K562 (cell line): ENCODE measurements at regions not wholly inside any gene's neighbourhood (a gene's known extent, or its start where the extent isn't known, plus 50 kb on each side); places are given as distances from the start of the nearest gene placed in this dataset.

ENCODE experiments used
- ATAC-seq: fragments of 200-7000 bp; cut with Tn5 transposase; 3 replicates; pipeline ENCODE4 v1.9.1; 2020; ENCODE audit warnings: moderate library complexity
- BruUV-seq: library from RNA; stranded (reverse); fragments of 400-500 nt; replicated peaks from 2 replicates; lab custom pipeline; 2021; lab: Mats Ljungman, UMichigan
- CTCF ChIA-PET: fragments of 300-600 bp; formaldehyde crosslinking; extraction: SDS; loops from one replicate; lab custom pipeline; 2021; ENCODE audit warnings: low intra/inter-chr PET ratio; lab: Yijun Ruan, JAX
- POLR2A ChIA-PET: fragments of 300-600, 350-650 bp; sonication (Branson Sonifier 250); formaldehyde crosslinking; extraction: SDS; loops from one replicate; lab custom pipeline; 2021; ENCODE audit warnings: antibody characterized with exemption, inconsistent platforms; lab: Yijun Ruan, JAX
- DNase-seq, 4 experiments: peaks; one replicate each; pipeline versions ENCODE4 v3.0.0 to v3.0.0-alpha.2; 2011 to 2018; ENCODE audit warnings: low spot score in 3 of 4, mixed read lengths in 3 of 4; ENCODE audit errors: extremely low read depth in 1 of 4
- FAIRE-seq: peaks from 2 replicates; lab custom pipeline; 2011; peaks lifted over from hg19 to GRCh38; lab: Jason Lieb, UNC
- H2AFZ ChIP-seq: 2 replicates; pipeline ENCODE4 v1.6.0; 2011; ENCODE audit warnings: low read depth, low read length, control low read depth, inconsistent platforms
- H3K27ac ChIP-seq: fragments of 200-600 bp; 3 replicates; pipeline ENCODE4 v1.8.0; 2011; ENCODE audit warnings: low read depth, mild to moderate bottlenecking, control low read depth, inconsistent platforms, low read length, moderate library complexity, mixed read lengths; ENCODE audit errors: extremely low read depth
- H3K27me3 ChIP-seq, 2 experiments: fragments of 300-600 bp in 1 of 2; 2 replicates in 1 of 2; 3 replicates in 1 of 2; pipeline versions ENCODE4 v1.6.0 to v1.8.0; 2011; ENCODE audit warnings: inconsistent platforms in 2 of 2, low read length in 2 of 2, mild to moderate bottlenecking in 1 of 2, mixed read lengths in 1 of 2, moderate library complexity in 1 of 2; ENCODE audit not compliant: control insufficient read depth in 2 of 2, insufficient read depth in 2 of 2
- H3K36me3 ChIP-seq: fragments of 300-600 bp; 3 replicates; pipeline ENCODE4 v1.8.0; 2011; ENCODE audit warnings: mild to moderate bottlenecking, low read length, inconsistent platforms; ENCODE audit not compliant: control insufficient read depth, insufficient read depth
- H3K4me1 ChIP-seq, 2 experiments: fragments of 200-600 bp in 1 of 2; replicated peaks in 1 of 2; 2 replicates in 1 of 2; 3 replicates in 1 of 2; pipeline versions ENCODE4 v1.5.1 to v1.8.0; 2011; ENCODE audit warnings: inconsistent platforms in 2 of 2, low read length in 2 of 2, mild to moderate bottlenecking in 1 of 2, mixed read lengths in 1 of 2, moderate library complexity in 1 of 2; ENCODE audit not compliant: control insufficient read depth in 2 of 2, insufficient read depth in 2 of 2
- H3K4me2 ChIP-seq: 2 replicates; pipeline ENCODE4 v1.6.1; 2011; ENCODE audit warnings: low read length, control low read depth, inconsistent platforms, mixed read lengths; ENCODE audit not compliant: insufficient read depth
- H3K4me3 ChIP-seq: fragments of 200-600 bp; sonication (generic), shearing (Covaris generic); 2 replicates; pipeline ENCODE4 v1.5.1; 2016; ENCODE audit warnings: control low read depth, inconsistent platforms
- H3K79me2 ChIP-seq: fragments of 200-600 bp; 3 replicates; pipeline ENCODE4 v1.8.0; 2011; ENCODE audit warnings: low read length, inconsistent platforms; ENCODE audit not compliant: control insufficient read depth, insufficient read depth
- H3K9ac ChIP-seq, 2 experiments: 2 replicates each; pipeline versions ENCODE4 v1.6.0 to v1.6.1; 2011; ENCODE audit warnings: low read depth in 2 of 2, low read length in 2 of 2, control low read depth in 1 of 2, inconsistent platforms in 1 of 2, mild to moderate bottlenecking in 1 of 2, mixed read lengths in 1 of 2; ENCODE audit not compliant: insufficient read depth in 1 of 2
- H3K9me1 ChIP-seq: one replicate; pipeline ENCODE4 v1.6.0; 2011; ENCODE audit warnings: inconsistent platforms, mild to moderate bottlenecking, low read length, moderate library complexity; ENCODE audit not compliant: control insufficient read depth, insufficient read depth
- H3K9me3 ChIP-seq: replicated peaks from 2 replicates; pipeline ENCODE4 v1.5.1; 2011; ENCODE audit warnings: low read depth, low read length, inconsistent platforms; ENCODE audit not compliant: control insufficient read depth, insufficient read depth
- H4K20me1 ChIP-seq: replicated peaks from 2 replicates; pipeline ENCODE4 v1.6.1; 2011; ENCODE audit warnings: low read length, inconsistent platforms, mixed read lengths; ENCODE audit not compliant: control insufficient read depth, insufficient read depth
- COPS2 ChIP-seq: fragments of 450-650 bp; conservative IDR thresholded peaks from 2 replicates; pipeline ENCODE4 v1.6.1; 2016; ENCODE audit warnings: mild to moderate bottlenecking, moderate library complexity
- ELF2 ChIP-seq: fragments of 250-450 bp; sonication (Bioruptor Pico); IDR thresholded peaks from 2 replicates; pipeline ENCODE4 v1.5.0; 2021; ENCODE audit warnings: mild to moderate bottlenecking
- HDAC1 ChIP-seq, 2 experiments: fragments of 450-650 bp; IDR thresholded peaks; 2 replicates each; pipeline ENCODE4 v1.6.1; 2016 to 2017; ENCODE audit warnings: inconsistent platforms in 1 of 2, mild to moderate bottlenecking in 1 of 2, moderate library complexity in 1 of 2
- JUND ChIP-seq, 2 experiments: IDR thresholded peaks; 2 replicates in 1 of 2; 3 replicates in 1 of 2; pipeline ENCODE4 v1.6.1; 2011; ENCODE audit warnings: borderline replicate concordance in 2 of 2, low read depth in 2 of 2, low read length in 2 of 2, improper control_type of control experiment in 1 of 2, missing biosample characterization in 1 of 2, missing genetic modification characterization in 1 of 2, missing genetic modification reagents in 1 of 2
- MEIS2 ChIP-seq: fragments of 450-650 bp; IDR thresholded peaks from 2 replicates; pipeline ENCODE4 v1.6.1; 2014; ENCODE audit warnings: mild to moderate bottlenecking; ENCODE audit not compliant: partially characterized antibody
- NFIC ChIP-seq: fragments of 450-650 bp; IDR thresholded peaks from 2 replicates; pipeline ENCODE4 v1.6.1; 2017; ENCODE audit warnings: mild to moderate bottlenecking, inconsistent platforms
- POU5F1 ChIP-seq: fragments of 150-350 bp; IDR thresholded peaks from 2 replicates; pipeline ENCODE4 v1.6.1; 2014; ENCODE audit warnings: borderline replicate concordance, low read length, low read depth, mild to moderate bottlenecking; ENCODE audit not compliant: partially characterized antibody
- TAF7 ChIP-seq: fragments of 450-650 bp; IDR thresholded peaks from 2 replicates; pipeline ENCODE4 v1.6.1; 2016; ENCODE audit warnings: missing genetic modification characterization, missing compliant biosample characterization
- ZFP36 ChIP-seq: fragments of 150-350 bp; IDR thresholded peaks from 2 replicates; pipeline ENCODE4 v1.6.1; 2018; ENCODE audit warnings: low read length, low read depth; ENCODE audit not compliant: partially characterized antibody
- ZNF354B ChIP-seq: fragments of 250-450 bp; sonication (Bioruptor Pico); IDR thresholded peaks from 2 replicates; pipeline ENCODE4 v1.4.0; 2020
- ZNF668 ChIP-seq: fragments of 250-450 bp; sonication (Bioruptor Pico); IDR thresholded peaks from 2 replicates; pipeline ENCODE4 v1.8.0; 2022; ENCODE audit warnings: mild to moderate bottlenecking, inconsistent platforms
- WGBS: fragments of 100-300 bp; shearing (Covaris generic); methylation state at CpG from one replicate; pipeline ENCODE4 v1.1.6; 2016; ENCODE audit warnings: low coverage, mixed read lengths; ENCODE audit not compliant: insufficient coverage; ENCODE audit errors: missing lambda C conversion rate; 5-methylcytosine and 5-hydroxymethylcytosine counted together
- in situ Hi-C: fragments of 300-500 bp; cut with MboI; formaldehyde crosslinking; loops from 4 replicates; pipeline ENCODE4 v1.15.0; 2018; ENCODE audit warnings: inconsistent platforms, mixed read lengths
- intact Hi-C: fragments of 100-400 bp; cut with micrococcal nuclease; formaldehyde crosslinking; loops from 2 replicates; pipeline ENCODE4 v1.14.2; 2022
- TF ChIP-seq, protein P1 (sequence below): sonication (generic); formaldehyde crosslinking; IDR thresholded peaks from 2 replicates; pipeline ENCODE4 v1.4.0; 2020; ENCODE audit warnings: mild to moderate bottlenecking, missing genetic modification reagents
- TF ChIP-seq, protein P2 (sequence below): sonication (generic); formaldehyde crosslinking; IDR thresholded peaks from 2 replicates; pipeline ENCODE4 v1.8.0; 2023; ENCODE audit warnings: missing genetic modification reagents, mild to moderate bottlenecking, borderline replicate concordance
- TF ChIP-seq, protein P3 (sequence below): fragments of 450-650 bp; formaldehyde crosslinking; IDR thresholded peaks from 2 replicates; pipeline ENCODE4 v1.4.0; 2020; ENCODE audit warnings: mild to moderate bottlenecking, moderate library complexity

DNA sequence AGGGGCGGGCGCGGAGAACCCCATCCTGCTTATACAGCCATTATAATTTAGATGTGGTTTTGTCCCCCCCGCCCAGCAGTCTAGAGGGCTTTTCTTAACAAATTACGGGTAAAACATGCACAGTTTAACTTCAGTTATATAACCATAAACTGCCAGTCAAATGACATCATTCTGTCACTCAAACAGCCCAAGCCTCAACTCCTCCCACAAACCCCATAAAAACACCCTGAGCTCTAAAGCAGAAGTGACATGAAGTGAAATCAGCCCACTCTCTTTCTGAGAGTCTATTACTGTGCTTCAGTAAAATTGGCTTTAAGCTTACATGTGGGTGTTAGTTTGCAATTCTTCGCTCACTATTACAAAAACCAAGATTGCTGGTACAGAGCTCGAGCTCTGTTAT, 705.1 kb upstream of the GCFC2 start:
- Histone ChIP-seq H3K27ac (no peak overlapping the region), H3K9me3 (no peaks in the 10 kb centered on the region), H3K79me2 (no peaks in the 10 kb centered on the region), H3K9ac (no peak overlapping the region), H4K20me1 (no peaks in the 10 kb centered on the region), H3K27me3 (no peaks in the 10 kb centered on the region), H3K4me3 (no peak overlapping the region), H3K4me2 (peak overlapping the region; percentile 27; the same call in 1 of the 2 replicates), H2AFZ (peak overlapping the region; percentile 11; the same call in 1 of the 2 replicates), H3K36me3 (no peaks in the 10 kb centered on the region), H3K9me1 (no peaks in the 10 kb centered on the region), H3K4me1 (no peaks in the 10 kb centered on the region)
- intact Hi-C loops (no loop called here), in situ Hi-C loops (no loop called here)
- ChIA-PET CTCF (no interaction called here), POLR2A (no interaction called here)
- FAIRE-seq = no peak
- peak in 1 of 4 experiments; percentile 3 for DNase-seq
- BruUV-seq = no TSS peak
- peak; percentile 57; the same call in 2 of the 3 replicates for ATAC-seq
- 9% methylated on average over 4 of the region's 7 CpGs for WGBS
- no peak for TF ChIP-seq HDAC1 (IDR thresholded peaks at IDR 0.05)
- no peak for TF ChIP-seq ZFP36
- TF ChIP-seq MEIS2 = peak; percentile 27
- no peak for TF ChIP-seq COPS2
- TF ChIP-seq, protein P1, sequence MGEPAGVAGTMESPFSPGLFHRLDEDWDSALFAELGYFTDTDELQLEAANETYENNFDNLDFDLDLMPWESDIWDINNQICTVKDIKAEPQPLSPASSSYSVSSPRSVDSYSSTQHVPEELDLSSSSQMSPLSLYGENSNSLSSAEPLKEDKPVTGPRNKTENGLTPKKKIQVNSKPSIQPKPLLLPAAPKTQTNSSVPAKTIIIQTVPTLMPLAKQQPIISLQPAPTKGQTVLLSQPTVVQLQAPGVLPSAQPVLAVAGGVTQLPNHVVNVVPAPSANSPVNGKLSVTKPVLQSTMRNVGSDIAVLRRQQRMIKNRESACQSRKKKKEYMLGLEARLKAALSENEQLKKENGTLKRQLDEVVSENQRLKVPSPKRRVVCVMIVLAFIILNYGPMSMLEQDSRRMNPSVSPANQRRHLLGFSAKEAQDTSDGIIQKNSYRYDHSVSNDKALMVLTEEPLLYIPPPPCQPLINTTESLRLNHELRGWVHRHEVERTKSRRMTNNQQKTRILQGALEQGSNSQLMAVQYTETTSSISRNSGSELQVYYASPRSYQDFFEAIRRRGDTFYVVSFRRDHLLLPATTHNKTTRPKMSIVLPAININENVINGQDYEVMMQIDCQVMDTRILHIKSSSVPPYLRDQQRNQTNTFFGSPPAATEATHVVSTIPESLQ = no peak
- TF ChIP-seq NFIC = no peak
- TF ChIP-seq ELF2 = no peak
- no peak for TF ChIP-seq ZNF668 (CRISPR knock-in tag)
- no peak for TF ChIP-seq JUND (IDR thresholded peaks at IDR 0.05; ENCODE audit: borderline replicate concordance, low read depth, low read length)
- TF ChIP-seq JUND (tag; IDR thresholded peaks at IDR 0.05; ENCODE audit: borderline replicate concordance, low read depth, low read length) = 0 out of 3 replicates have a peak, but pooled peaks have one; percentile 20
- TF ChIP-seq, protein P2, sequence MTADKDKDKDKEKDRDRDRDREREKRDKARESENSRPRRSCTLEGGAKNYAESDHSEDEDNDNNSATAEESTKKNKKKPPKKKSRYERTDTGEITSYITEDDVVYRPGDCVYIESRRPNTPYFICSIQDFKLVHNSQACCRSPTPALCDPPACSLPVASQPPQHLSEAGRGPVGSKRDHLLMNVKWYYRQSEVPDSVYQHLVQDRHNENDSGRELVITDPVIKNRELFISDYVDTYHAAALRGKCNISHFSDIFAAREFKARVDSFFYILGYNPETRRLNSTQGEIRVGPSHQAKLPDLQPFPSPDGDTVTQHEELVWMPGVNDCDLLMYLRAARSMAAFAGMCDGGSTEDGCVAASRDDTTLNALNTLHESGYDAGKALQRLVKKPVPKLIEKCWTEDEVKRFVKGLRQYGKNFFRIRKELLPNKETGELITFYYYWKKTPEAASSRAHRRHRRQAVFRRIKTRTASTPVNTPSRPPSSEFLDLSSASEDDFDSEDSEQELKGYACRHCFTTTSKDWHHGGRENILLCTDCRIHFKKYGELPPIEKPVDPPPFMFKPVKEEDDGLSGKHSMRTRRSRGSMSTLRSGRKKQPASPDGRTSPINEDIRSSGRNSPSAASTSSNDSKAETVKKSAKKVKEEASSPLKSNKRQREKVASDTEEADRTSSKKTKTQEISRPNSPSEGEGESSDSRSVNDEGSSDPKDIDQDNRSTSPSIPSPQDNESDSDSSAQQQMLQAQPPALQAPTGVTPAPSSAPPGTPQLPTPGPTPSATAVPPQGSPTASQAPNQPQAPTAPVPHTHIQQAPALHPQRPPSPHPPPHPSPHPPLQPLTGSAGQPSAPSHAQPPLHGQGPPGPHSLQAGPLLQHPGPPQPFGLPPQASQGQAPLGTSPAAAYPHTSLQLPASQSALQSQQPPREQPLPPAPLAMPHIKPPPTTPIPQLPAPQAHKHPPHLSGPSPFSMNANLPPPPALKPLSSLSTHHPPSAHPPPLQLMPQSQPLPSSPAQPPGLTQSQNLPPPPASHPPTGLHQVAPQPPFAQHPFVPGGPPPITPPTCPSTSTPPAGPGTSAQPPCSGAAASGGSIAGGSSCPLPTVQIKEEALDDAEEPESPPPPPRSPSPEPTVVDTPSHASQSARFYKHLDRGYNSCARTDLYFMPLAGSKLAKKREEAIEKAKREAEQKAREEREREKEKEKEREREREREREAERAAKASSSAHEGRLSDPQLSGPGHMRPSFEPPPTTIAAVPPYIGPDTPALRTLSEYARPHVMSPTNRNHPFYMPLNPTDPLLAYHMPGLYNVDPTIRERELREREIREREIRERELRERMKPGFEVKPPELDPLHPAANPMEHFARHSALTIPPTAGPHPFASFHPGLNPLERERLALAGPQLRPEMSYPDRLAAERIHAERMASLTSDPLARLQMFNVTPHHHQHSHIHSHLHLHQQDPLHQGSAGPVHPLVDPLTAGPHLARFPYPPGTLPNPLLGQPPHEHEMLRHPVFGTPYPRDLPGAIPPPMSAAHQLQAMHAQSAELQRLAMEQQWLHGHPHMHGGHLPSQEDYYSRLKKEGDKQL (CRISPR knock-in tag) = no peak
- TF ChIP-seq, protein P3, sequence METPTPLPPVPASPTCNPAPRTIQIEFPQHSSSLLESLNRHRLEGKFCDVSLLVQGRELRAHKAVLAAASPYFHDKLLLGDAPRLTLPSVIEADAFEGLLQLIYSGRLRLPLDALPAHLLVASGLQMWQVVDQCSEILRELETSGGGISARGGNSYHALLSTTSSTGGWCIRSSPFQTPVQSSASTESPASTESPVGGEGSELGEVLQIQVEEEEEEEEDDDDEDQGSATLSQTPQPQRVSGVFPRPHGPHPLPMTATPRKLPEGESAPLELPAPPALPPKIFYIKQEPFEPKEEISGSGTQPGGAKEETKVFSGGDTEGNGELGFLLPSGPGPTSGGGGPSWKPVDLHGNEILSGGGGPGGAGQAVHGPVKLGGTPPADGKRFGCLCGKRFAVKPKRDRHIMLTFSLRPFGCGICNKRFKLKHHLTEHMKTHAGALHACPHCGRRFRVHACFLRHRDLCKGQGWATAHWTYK = no peak
- no peak for TF ChIP-seq TAF7 (tag)
- TF ChIP-seq POU5F1 = no peak
- TF ChIP-seq ZNF354B = no peak
